HL-60 (cell line): ENCODE measurements at regions not wholly inside any gene's neighbourhood (a gene's known extent, or its start where the extent isn't known, plus 50 kb on each side); places are given as distances from the start of the nearest gene placed in this dataset.

Experiments used
- DNase-seq, 2 experiments: peaks; one replicate each; pipeline ENCODE4 v3.0.0-alpha.2; 2010 to 2020; ENCODE audit warnings: low read depth in 1 of 2, low spot score in 1 of 2
- H3K27ac ChIP-seq: fragments of 250-450 bp; sonication (Bioruptor Pico); replicated peaks from 2 replicates; pipeline ENCODE4 v1.5.1; 2020; ENCODE audit warnings: mild to moderate bottlenecking, moderate library complexity
- H3K27me3 ChIP-seq: fragments of 250-450 bp; sonication (Bioruptor Pico); 2 replicates; pipeline ENCODE4 v1.5.1; 2021; ENCODE audit warnings: mild to moderate bottlenecking, moderate library complexity; ENCODE audit not compliant: insufficient read depth, poor library complexity, severe bottlenecking
- H3K4me3 ChIP-seq: replicated peaks from 2 replicates; pipeline ENCODE4 v1.5.1; 2011; ENCODE audit warnings: mild to moderate bottlenecking, control low read depth, low read length; ENCODE audit not compliant: insufficient read depth
- GABPA ChIP-seq: IDR thresholded peaks from 2 replicates; pipeline ENCODE4 v1.6.1; 2012; ENCODE audit warnings: low read depth
- POLR2AphosphoS5 ChIP-seq: IDR thresholded peaks from 2 replicates; pipeline ENCODE4 v1.6.1; 2012; ENCODE audit warnings: low read depth
- REST ChIP-seq: IDR thresholded peaks from 2 replicates; pipeline ENCODE4 v1.6.1; 2012; ENCODE audit warnings: low read depth; ENCODE audit not compliant: insufficient replicate concordance
- SPI1 ChIP-seq: IDR thresholded peaks from 2 replicates; pipeline ENCODE4 v1.6.1; 2012; ENCODE audit warnings: low read depth, mild to moderate bottlenecking, borderline replicate concordance
- TF ChIP-seq, protein P1 (sequence below): IDR thresholded peaks from one replicate; pipeline ENCODE4 v1.5.1; 2011; ENCODE audit warnings: low read length, control low read depth, inconsistent platforms; ENCODE audit not compliant: insufficient read depth

DNA sequence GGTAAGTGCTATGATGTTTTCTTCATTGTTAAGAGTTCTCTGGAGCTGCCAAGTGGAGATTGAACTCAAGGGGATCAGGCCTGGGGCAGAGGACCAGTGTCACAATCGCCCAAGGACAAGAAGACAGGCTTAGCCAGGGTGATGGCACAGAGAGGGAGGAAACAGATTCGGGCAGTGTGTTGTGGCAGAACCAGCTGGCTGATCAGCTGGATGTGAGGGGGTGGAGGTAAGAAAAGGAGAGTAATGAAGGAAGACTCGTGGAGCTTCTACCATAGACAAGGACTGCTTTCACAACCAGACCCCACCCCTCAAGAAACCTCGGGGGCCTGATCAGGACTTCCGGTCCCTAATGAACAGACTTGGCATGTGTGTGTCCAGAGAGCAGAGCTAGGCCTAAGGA is 60.9 kb upstream of the LINGO1 start:
- Histone ChIP-seq H3K27me3 (peaks cover 8% of the 10 kb centered on the region), H3K27ac (no peak overlapping the region), H3K4me3 (no peak overlapping the region)
- TF ChIP-seq SPI1 (no peak), GABPA (no peak), REST (no peak), POLR2AphosphoS5 (no peak)
- TF ChIP-seq, protein P1, sequence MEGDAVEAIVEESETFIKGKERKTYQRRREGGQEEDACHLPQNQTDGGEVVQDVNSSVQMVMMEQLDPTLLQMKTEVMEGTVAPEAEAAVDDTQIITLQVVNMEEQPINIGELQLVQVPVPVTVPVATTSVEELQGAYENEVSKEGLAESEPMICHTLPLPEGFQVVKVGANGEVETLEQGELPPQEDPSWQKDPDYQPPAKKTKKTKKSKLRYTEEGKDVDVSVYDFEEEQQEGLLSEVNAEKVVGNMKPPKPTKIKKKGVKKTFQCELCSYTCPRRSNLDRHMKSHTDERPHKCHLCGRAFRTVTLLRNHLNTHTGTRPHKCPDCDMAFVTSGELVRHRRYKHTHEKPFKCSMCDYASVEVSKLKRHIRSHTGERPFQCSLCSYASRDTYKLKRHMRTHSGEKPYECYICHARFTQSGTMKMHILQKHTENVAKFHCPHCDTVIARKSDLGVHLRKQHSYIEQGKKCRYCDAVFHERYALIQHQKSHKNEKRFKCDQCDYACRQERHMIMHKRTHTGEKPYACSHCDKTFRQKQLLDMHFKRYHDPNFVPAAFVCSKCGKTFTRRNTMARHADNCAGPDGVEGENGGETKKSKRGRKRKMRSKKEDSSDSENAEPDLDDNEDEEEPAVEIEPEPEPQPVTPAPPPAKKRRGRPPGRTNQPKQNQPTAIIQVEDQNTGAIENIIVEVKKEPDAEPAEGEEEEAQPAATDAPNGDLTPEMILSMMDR, result no peak
- no peak for DNase-seq

- no peak for DNase-seq
- H3K27me3 ChIP-seq, result peaks cover 10% of the 10 kb centered on the region
Measured at GRCh38 chr15:77692614-77693013, 59.9 kb upstream of the LINGO1 start.

GRCh38 chr15:77691607-77692006 is 58.9 kb upstream of the LINGO1 start:
- Histone ChIP-seq H3K27me3 (peaks cover 10% of the 10 kb centered on the region), H3K4me3 (no peak overlapping the region), H3K27ac (no peak overlapping the region)
- no peak for DNase-seq
- no peak for TF ChIP-seq SPI1
- TF ChIP-seq GABPA, result no peak
- TF ChIP-seq POLR2AphosphoS5, result no peak
- TF ChIP-seq REST, result no peak
- TF ChIP-seq, protein P1, result no peak

More at GRCh38 chr15:77692614-77693013, 59.9 kb upstream of the LINGO1 start:
- TF ChIP-seq POLR2AphosphoS5, result no peak
- TF ChIP-seq GABPA, result no peak
- no peak for TF ChIP-seq REST
- TF ChIP-seq, protein P1, result no peak
- TF ChIP-seq SPI1, result no peak
- no peak overlapping the region for H3K27ac ChIP-seq
- H3K4me3 ChIP-seq, result no peak overlapping the region
